ENCODE measurements at regions not wholly inside any gene's neighbourhood (a gene's known extent, or its start where the extent isn't known, plus 50 kb on each side); places are given as distances from the start of the nearest gene placed in this dataset.

DNA sequence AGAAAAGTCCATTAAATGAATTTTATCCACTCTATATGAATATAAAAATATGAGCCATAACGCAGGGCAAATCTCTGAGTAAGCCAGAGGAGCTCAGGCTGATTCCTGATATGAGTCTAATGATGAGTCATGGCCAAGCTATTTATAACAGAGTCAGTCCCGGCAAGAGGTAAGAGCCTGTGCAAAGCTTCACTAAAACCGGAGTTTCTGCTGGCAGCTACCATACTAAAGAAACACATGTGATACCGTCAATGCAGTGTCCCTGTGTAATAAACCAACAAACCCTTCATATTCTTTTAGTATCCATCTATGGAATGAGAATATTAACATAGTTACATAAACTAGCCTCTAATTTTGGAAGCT, 319.4 kb downstream of the KCNC2 start:
- Histone ChIP-seq H3K9me3 (ENCODE audit: control insufficient read depth, insufficient read depth, low read length) (no peaks in the 10 kb centered on the region), H3K27ac (ENCODE audit: low read depth, low read length) (peak overlapping the region; percentile 68), H3K4me3 (ENCODE audit: low read depth, low read length) (no peak overlapping the region), H3K27me3 (ENCODE audit: control insufficient read depth, insufficient read depth, low read length) (no peaks in the 10 kb centered on the region)
- TF ChIP-seq, protein P1, sequence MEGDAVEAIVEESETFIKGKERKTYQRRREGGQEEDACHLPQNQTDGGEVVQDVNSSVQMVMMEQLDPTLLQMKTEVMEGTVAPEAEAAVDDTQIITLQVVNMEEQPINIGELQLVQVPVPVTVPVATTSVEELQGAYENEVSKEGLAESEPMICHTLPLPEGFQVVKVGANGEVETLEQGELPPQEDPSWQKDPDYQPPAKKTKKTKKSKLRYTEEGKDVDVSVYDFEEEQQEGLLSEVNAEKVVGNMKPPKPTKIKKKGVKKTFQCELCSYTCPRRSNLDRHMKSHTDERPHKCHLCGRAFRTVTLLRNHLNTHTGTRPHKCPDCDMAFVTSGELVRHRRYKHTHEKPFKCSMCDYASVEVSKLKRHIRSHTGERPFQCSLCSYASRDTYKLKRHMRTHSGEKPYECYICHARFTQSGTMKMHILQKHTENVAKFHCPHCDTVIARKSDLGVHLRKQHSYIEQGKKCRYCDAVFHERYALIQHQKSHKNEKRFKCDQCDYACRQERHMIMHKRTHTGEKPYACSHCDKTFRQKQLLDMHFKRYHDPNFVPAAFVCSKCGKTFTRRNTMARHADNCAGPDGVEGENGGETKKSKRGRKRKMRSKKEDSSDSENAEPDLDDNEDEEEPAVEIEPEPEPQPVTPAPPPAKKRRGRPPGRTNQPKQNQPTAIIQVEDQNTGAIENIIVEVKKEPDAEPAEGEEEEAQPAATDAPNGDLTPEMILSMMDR (IDR thresholded peaks at IDR 0.05; ENCODE audit: low read depth, low read length), result no peak
- POLR2A ChIA-PET, result no interaction called here
- DNase-seq (ENCODE audit: low read depth, low spot score), result peak; percentile 53
- CTCF ChIA-PET, result interaction anchor here (2.7 kb wide), 1 partner anchor 14 kb away, joined by 12 read pairs; no protein-coding TSS in a partner anchor

DNA sequence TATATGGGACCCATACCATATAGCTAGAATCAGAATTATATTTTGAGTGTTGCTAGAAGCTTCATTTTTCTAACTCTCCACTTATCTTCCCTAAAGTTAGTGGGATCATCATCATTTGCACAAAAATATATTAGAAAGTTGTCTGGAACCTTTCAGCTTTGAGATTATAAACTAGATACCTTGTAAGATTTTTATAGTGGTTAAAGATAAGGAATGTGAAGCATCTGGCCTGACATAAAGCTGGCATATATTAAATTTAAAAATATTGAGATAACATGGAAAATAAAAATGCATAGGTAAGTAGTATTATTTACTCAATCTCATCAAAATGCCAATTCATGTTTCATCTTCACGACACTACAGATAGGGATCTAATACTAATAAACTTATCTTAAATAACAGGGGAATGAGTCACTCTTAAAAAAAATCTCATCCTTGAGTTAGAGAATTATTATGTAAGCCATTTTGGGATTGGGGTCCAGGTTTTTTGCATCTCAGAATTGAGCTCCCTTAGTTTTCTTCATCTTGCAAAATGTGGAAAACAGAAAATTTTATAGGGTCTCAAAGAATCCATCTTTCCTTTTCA, 318.5 kb downstream of the KCNC2 start:
- ChIA-PET POLR2A (no interaction called here), CTCF (interaction anchor here (1.0 to 2.7 kb wide), 2 partner anchors 10 to 13 kb away, joined by 3 to 12 read pairs; no protein-coding TSS in a partner anchor)
- Histone ChIP-seq H3K4me3 (ENCODE audit: low read depth, low read length) (no peak overlapping the region), H3K27ac (ENCODE audit: low read depth, low read length) (no peak overlapping the region), H3K27me3 (ENCODE audit: control insufficient read depth, insufficient read depth, low read length) (no peaks in the 10 kb centered on the region), H3K9me3 (ENCODE audit: control insufficient read depth, insufficient read depth, low read length) (no peaks in the 10 kb centered on the region)
- TF ChIP-seq, protein P1 (IDR thresholded peaks at IDR 0.05; ENCODE audit: low read depth, low read length), result no peak
- no peak for DNase-seq (ENCODE audit: low read depth, low spot score)

DNA sequence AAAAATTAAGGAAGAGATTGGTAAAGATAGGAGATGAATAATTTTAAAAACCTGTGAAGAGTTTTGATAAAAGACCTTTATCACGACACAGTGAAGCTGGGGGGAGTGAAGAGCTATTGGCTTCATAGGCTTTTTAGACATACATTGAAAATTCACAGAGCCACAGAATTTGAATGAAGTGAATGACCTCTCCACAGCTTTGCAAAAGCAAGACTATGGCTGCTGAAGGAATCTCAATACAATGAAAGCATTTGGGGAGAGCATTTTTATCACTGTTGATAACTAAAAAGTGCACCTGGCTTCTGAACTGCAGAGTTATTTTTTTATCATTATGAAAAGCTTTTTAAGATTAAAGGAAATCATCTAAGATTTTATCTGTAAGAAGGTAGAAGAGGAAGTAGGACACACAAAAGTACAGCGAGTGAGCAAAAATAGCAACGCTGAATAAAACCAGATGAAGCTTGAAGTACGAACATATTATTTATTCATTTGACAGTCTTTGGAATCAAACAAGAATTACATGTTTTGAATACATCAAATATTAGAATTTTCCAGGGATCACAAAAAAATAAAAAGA, 317.5 kb downstream of the KCNC2 start:
- DNase-seq (ENCODE audit: low read depth, low spot score), result no peak
- H3K9me3 ChIP-seq (ENCODE audit: control insufficient read depth, insufficient read depth, low read length), result no peaks in the 10 kb centered on the region
- ChIA-PET CTCF (interaction anchor here (1.0 to 2.7 kb wide), 2 partner anchors 10 to 12 kb away, joined by 3 to 12 read pairs; no protein-coding TSS in a partner anchor), POLR2A (no interaction called here)
- H3K4me3 ChIP-seq (ENCODE audit: low read depth, low read length), result no peak overlapping the region
- H3K27me3 ChIP-seq (ENCODE audit: control insufficient read depth, insufficient read depth, low read length), result no peaks in the 10 kb centered on the region
- H3K27ac ChIP-seq (ENCODE audit: low read depth, low read length), result no peak overlapping the region
- TF ChIP-seq, protein P1 (IDR thresholded peaks at IDR 0.05; ENCODE audit: low read depth, low read length), result no peak

DNA sequence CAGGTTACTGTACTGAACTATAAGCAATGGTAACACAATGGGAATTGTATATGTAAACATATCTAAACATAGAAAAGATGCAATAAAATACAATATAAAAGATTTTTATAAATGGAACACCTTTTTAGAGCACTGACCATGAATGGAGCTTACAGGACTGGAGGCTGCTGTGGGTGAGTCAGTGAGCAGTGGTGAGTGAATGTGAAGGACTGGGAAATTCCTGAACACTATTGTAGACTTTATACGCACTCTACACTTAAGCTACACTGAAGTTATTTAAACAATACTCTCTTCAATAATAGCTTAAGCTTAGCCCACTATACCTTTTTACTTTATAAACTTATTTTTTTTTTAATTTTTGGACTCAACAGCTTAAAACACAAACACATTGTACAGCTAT, 313.5 kb downstream of the KCNC2 start:
- Histone ChIP-seq H3K27me3 (ENCODE audit: control insufficient read depth, insufficient read depth, low read length) (no peaks in the 10 kb centered on the region), H3K9me3 (ENCODE audit: control insufficient read depth, insufficient read depth, low read length) (no peaks in the 10 kb centered on the region), H3K27ac (ENCODE audit: low read depth, low read length) (no peak overlapping the region), H3K4me3 (ENCODE audit: low read depth, low read length) (no peak overlapping the region)
- CTCF ChIA-PET, result no interaction called here
- DNase-seq (ENCODE audit: low read depth, low spot score), result peak; percentile 1
- TF ChIP-seq, protein P1 (IDR thresholded peaks at IDR 0.05; ENCODE audit: low read depth, low read length), result no peak
- POLR2A ChIA-PET, result no interaction called here

DNA sequence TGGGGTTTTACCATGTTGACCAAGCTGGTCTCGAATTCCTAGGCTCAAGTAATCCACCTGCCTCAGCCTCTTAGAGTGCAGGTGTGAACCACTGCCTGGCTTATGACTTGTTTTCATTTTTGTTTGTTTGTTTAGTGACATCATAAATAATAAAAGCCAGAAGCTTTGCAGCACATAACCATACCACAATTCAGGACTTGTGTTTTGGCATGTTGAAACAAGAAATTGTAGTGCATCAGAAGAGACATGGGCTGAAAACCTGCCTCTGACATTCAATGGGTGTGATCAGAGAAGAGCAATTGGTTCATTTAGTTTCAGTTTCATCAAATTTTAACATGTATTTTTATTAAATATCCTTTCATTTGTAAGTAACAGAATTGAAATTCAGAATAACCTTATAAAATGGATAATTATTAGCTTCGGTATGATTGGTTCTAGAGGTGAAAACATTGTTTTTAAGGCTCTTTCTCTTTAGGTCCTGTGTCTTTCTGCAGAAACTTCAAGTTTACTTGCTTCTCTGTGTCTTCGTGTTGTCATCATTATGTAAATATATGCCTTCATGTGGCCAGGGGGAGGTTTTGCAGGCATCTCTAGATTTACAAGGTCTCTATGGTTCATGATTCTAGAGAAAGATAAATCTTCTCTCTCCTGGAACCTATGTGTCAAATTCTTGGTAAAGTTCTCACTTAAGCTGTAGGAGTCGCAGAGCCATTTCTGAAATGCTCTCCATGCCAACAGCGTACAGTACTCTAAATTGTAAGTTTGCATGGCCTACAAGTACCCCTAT, 312.0 kb downstream of the KCNC2 start:
- ChIA-PET POLR2A (no interaction called here), CTCF (no interaction called here)
- TF ChIP-seq, protein P1 (IDR thresholded peaks at IDR 0.05; ENCODE audit: low read depth, low read length), result no peak
- Histone ChIP-seq H3K4me3 (ENCODE audit: low read depth, low read length) (no peak overlapping the region), H3K9me3 (ENCODE audit: control insufficient read depth, insufficient read depth, low read length) (no peaks in the 10 kb centered on the region), H3K27me3 (ENCODE audit: control insufficient read depth, insufficient read depth, low read length) (no peaks in the 10 kb centered on the region), H3K27ac (ENCODE audit: low read depth, low read length) (no peak overlapping the region)
- DNase-seq (ENCODE audit: low read depth, low spot score), result no peak
